Endothelial cell of umbilical vein (primary cell): ENCODE measurements at regions not wholly inside any gene's neighbourhood (a gene's known extent, or its start where the extent isn't known, plus 50 kb on each side); places are given as distances from the start of the nearest gene placed in this dataset.

ENCODE experiments used
- BruUV-seq: library from RNA; stranded (reverse); fragments of 400-500 nt; replicated peaks from 2 replicates; lab custom pipeline; 2021; lab: Mats Ljungman, UMichigan
- CTCF ChIA-PET: fragments of 300-600, 350-600 bp; sonication (Branson Sonifier 250); formaldehyde crosslinking; loops from one replicate; lab custom pipeline; 2021; ENCODE audit warnings: antibody characterized with exemption, inconsistent platforms; lab: Charles Lee
- POLR2A ChIA-PET: fragments of 300-600, 350-600 bp; sonication (Branson Sonifier 250); formaldehyde crosslinking; loops from one replicate; lab custom pipeline; 2021; ENCODE audit warnings: antibody characterized with exemption, inconsistent platforms; lab: Charles Lee
- DNase-seq: peaks from one replicate; pipeline ENCODE4 v3.0.0-alpha.2; 2011; ENCODE audit warnings: low read depth, low spot score
- FAIRE-seq: peaks from 2 replicates; lab custom pipeline; 2011; peaks lifted over from hg19 to GRCh38; lab: Jason Lieb, UNC
- H2AFZ ChIP-seq: 2 replicates; pipeline ENCODE4 v1.6.0; 2012; ENCODE audit warnings: low read depth, low read length, control low read depth, inconsistent platforms
- H3K27ac ChIP-seq: 2 replicates; pipeline ENCODE4 v1.5.1; 2011; ENCODE audit warnings: low read depth, mild to moderate bottlenecking, control low read depth, low read length, moderate library complexity; ENCODE audit not compliant: insufficient read depth
- H3K27me3 ChIP-seq, 2 experiments: 2 replicates each; pipeline versions ENCODE4 v1.6.0 to v1.6.1; 2011; ENCODE audit warnings: low read length in 2 of 2, mixed read lengths in 1 of 2; ENCODE audit not compliant: control insufficient read depth in 2 of 2, insufficient read depth in 2 of 2
- H3K36me3 ChIP-seq, 2 experiments: 2 replicates in 1 of 2; 3 replicates in 1 of 2; pipeline ENCODE4 v1.5.1; 2011; ENCODE audit warnings: low read length in 2 of 2, mild to moderate bottlenecking in 1 of 2, moderate library complexity in 1 of 2; ENCODE audit not compliant: control insufficient read depth in 2 of 2, insufficient read depth in 2 of 2; ENCODE audit errors: extremely low read depth in 1 of 2
- H3K4me1 ChIP-seq: 3 replicates; pipeline ENCODE4 v1.5.1; 2011; ENCODE audit warnings: mild to moderate bottlenecking, low read length; ENCODE audit not compliant: control insufficient read depth, insufficient read depth; ENCODE audit errors: extremely low read depth
- H3K4me2 ChIP-seq: 2 replicates; pipeline ENCODE4 v1.6.1; 2011; ENCODE audit warnings: low read length, control low read depth, mixed read lengths; ENCODE audit not compliant: insufficient read depth
- H3K4me3 ChIP-seq, 3 experiments: fragments of 200-600 bp in 1 of 3; sonication (generic), shearing (Covaris generic) in 1 of 3; replicated peaks in 1 of 3; 2 replicates each; pipeline ENCODE4 v1.5.1; 2011 to 2016; ENCODE audit warnings: control low read depth in 3 of 3, low read length in 3 of 3, mild to moderate bottlenecking in 2 of 3, inconsistent platforms in 1 of 3, low read depth in 1 of 3, moderate library complexity in 1 of 3; ENCODE audit not compliant: insufficient read depth in 1 of 3
- H3K79me2 ChIP-seq: 2 replicates; pipeline ENCODE4 v1.6.0; 2012; ENCODE audit warnings: low read length, inconsistent platforms; ENCODE audit not compliant: control insufficient read depth, insufficient read depth
- H3K9ac ChIP-seq: replicated peaks from 2 replicates; pipeline ENCODE3; 2011; ENCODE audit warnings: low read length, control low read depth; ENCODE audit not compliant: insufficient read depth; ENCODE audit errors: extremely low read depth
- H3K9me1 ChIP-seq: replicated peaks from 3 replicates; pipeline ENCODE4 v1.6.0; 2011; ENCODE audit warnings: mild to moderate bottlenecking, low read length; ENCODE audit not compliant: control insufficient read depth, insufficient read depth; ENCODE audit errors: extremely low read depth
- H3K9me3 ChIP-seq: replicated peaks from 2 replicates; pipeline ENCODE4 v1.5.1; 2012; ENCODE audit warnings: low read length, inconsistent platforms; ENCODE audit not compliant: control insufficient read depth, insufficient read depth
- H4K20me1 ChIP-seq: replicated peaks from 2 replicates; pipeline ENCODE3; 2011; ENCODE audit warnings: mild to moderate bottlenecking, low read length; ENCODE audit not compliant: control insufficient read depth, insufficient read depth; ENCODE audit errors: extremely low read depth
- CTCF ChIP-seq, 2 donors: IDR thresholded peaks; 1 replicate in 1 of 2; 2 replicates in 1 of 2; pipeline ENCODE4 v1.5.1; 2011; ENCODE audit warnings: low read length in 2 of 2, mild to moderate bottlenecking in 2 of 2, moderate library complexity in 2 of 2, control low read depth in 1 of 2, inconsistent platforms in 1 of 2, low read depth in 1 of 2; ENCODE audit not compliant: insufficient read depth in 1 of 2; ENCODE audit errors: extremely low read depth in 1 of 2
- EZH2 ChIP-seq: IDR thresholded peaks from 2 replicates; pipeline ENCODE4 v1.6.1; 2012; ENCODE audit warnings: borderline replicate concordance, low read depth, mild to moderate bottlenecking, moderate library complexity, low read length, inconsistent platforms; ENCODE audit not compliant: severe bottlenecking
- FOS ChIP-seq: IDR thresholded peaks from 2 replicates; pipeline ENCODE4 v1.6.1; 2011; ENCODE audit warnings: mild to moderate bottlenecking, low read length, moderate library complexity, borderline replicate concordance; ENCODE audit not compliant: insufficient read depth
- GATA2 ChIP-seq: IDR thresholded peaks from 2 replicates; pipeline ENCODE4 v1.7.0; 2011; ENCODE audit warnings: low read depth, mild to moderate bottlenecking, moderate library complexity, mixed read lengths, low read length; ENCODE audit not compliant: insufficient read length, insufficient read depth
- JUN ChIP-seq: IDR thresholded peaks from 2 replicates; pipeline ENCODE4 v1.6.1; 2011; ENCODE audit warnings: borderline replicate concordance, low read depth; ENCODE audit not compliant: insufficient read length, insufficient read depth
- MAX ChIP-seq: IDR thresholded peaks from 2 replicates; pipeline ENCODE4 v1.6.1; 2011; ENCODE audit not compliant: insufficient read depth, insufficient read length
- MYC ChIP-seq: IDR thresholded peaks from one replicate; pipeline ENCODE4 v1.6.1; 2011; ENCODE audit warnings: mild to moderate bottlenecking, low read depth, low read length
- POLR2A ChIP-seq: IDR thresholded peaks from 2 replicates; pipeline ENCODE4 v1.6.1; 2012; ENCODE audit warnings: low read depth, mild to moderate bottlenecking, control low read depth, low read length
- POLR2AphosphoS5 ChIP-seq: IDR thresholded peaks from 2 replicates; pipeline ENCODE4 v1.6.1; 2012; ENCODE audit warnings: low read depth, mild to moderate bottlenecking, control low read depth, low read length, moderate library complexity; ENCODE audit not compliant: insufficient read depth
- dilution Hi-C: fragments of 300-500 bp; cut with MboI; formaldehyde crosslinking; loops from one replicate; pipeline ENCODE4 v1.15.0; 2019; ENCODE audit warnings: low sequenced_read_pairs; ENCODE audit not compliant: extremely low pct_ligation_motif_present
- intact Hi-C: fragments of 100-400 bp; cut with micrococcal nuclease; formaldehyde crosslinking; loops from one replicate; pipeline ENCODE4 v1.10.0; 2022

- intact Hi-C loops = no loop called here
Measured at GRCh38 chr6:50527985-50528384, 185.3 kb upstream of the TFAP2D start.

GRCh38 chr6:50539447-50539846, 173.9 kb upstream of the TFAP2D start:
- Histone ChIP-seq H3K9ac (no peak overlapping the region), H3K4me1 (no peaks in the 10 kb centered on the region), H2AFZ (no peak overlapping the region), H3K4me3 (no peak overlapping the region), H3K9me1 (no peaks in the 10 kb centered on the region), H3K4me2 (no peak overlapping the region), H3K27me3 (no peaks in the 10 kb centered on the region), H3K79me2 (no peaks in the 10 kb centered on the region), H3K36me3 (no peaks in the 10 kb centered on the region), H3K9me3 (no peaks in the 10 kb centered on the region), H3K27ac (no peak overlapping the region), H4K20me1 (no peaks in the 10 kb centered on the region)
- dilution Hi-C loops (no loop called here), intact Hi-C loops (loop anchor here (1.0 kb wide), 1 partner anchor 9 kb away; no protein-coding TSS in a partner anchor)
- CTCF ChIA-PET = no interaction called here
- DNase-seq (no peak), FAIRE-seq (no peak)
- TF ChIP-seq MAX = no peak
- no peak for TF ChIP-seq EZH2
- no peak for TF ChIP-seq JUN
- no peak for TF ChIP-seq MYC
- TF ChIP-seq FOS = no peak
- TF ChIP-seq POLR2AphosphoS5 = no peak
- no peak for TF ChIP-seq CTCF (IDR thresholded peaks at IDR 0.05; ENCODE audit: extremely low read depth in 1 of 2, insufficient read depth in 1 of 2, low read depth in 1 of 2, low read length in 2 of 2)
- TF ChIP-seq POLR2A = no peak
- no peak for TF ChIP-seq GATA2
- BruUV-seq = no TSS peak
- POLR2A ChIA-PET = no interaction called here

More at GRCh38 chr6:50527985-50528384, 185.3 kb upstream of the TFAP2D start:
- no peak for DNase-seq
- FAIRE-seq = no peak
- Histone ChIP-seq H3K27ac (no peak overlapping the region), H3K4me3 (no peak overlapping the region), H3K4me1 (no peaks in the 10 kb centered on the region), H3K9ac (no peak overlapping the region), H3K36me3 (no peaks in the 10 kb centered on the region), H3K4me2 (no peak overlapping the region), H3K9me1 (no peaks in the 10 kb centered on the region), H2AFZ (no peak overlapping the region), H3K27me3 (no peaks in the 10 kb centered on the region), H3K79me2 (no peaks in the 10 kb centered on the region), H4K20me1 (no peaks in the 10 kb centered on the region), H3K9me3 (no peaks in the 10 kb centered on the region)
- ChIA-PET CTCF (no interaction called here), POLR2A (no interaction called here)
- BruUV-seq = no TSS peak
- dilution Hi-C loops = no loop called here
- TF ChIP-seq CTCF (IDR thresholded peaks at IDR 0.05; ENCODE audit: extremely low read depth in 1 of 2, insufficient read depth in 1 of 2, low read depth in 1 of 2, low read length in 2 of 2) (no peak), GATA2 (no peak), POLR2A (no peak), POLR2AphosphoS5 (no peak), FOS (no peak)
